ENCODE measurements at regions not wholly inside any gene's neighbourhood (a gene's known extent, or its start where the extent isn't known, plus 50 kb on each side); places are given as distances from the start of the nearest gene placed in this dataset.
"Not testable (repeated sequence)": the region's sequence is repeated elsewhere in the genome, so short reads cannot be mapped to it uniquely, and the experiment has no call there.

DNA sequence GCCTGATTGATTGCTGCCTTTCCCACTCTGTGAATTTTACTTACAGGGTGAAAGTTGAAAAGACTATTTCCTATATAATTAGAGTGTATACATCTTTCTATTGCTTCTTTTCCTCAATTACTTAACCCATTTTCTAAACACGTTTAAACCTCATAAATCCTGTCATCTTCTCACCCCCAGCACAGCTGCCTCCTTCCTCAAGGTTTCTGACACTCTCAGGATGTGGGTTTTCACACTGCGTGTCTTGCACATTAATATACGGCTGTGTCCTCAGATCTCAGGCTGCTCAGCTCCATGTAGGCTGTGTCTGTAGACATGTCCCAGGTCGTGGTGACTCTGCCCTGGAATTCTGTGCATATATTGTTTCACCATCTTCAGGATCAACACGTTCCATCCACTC is 97.6 kb upstream of the GOLGA6L6 start:
- H3K79me2 ChIP-seq (ENCODE audit: insufficient read depth, low read length); H3K9me3 ChIP-seq (replicated peaks in 1 of 2; ENCODE audit: control insufficient read depth in 1 of 2, insufficient read depth in 1 of 2, low read length in 2 of 2); H2AFZ ChIP-seq (ENCODE audit: insufficient read depth, low read depth, low read length, poor library complexity, severe bottlenecking); H3K4me1 Mint-ChIP-seq; DNase-seq; H3K27ac ChIP-seq (ENCODE audit: low read depth in 1 of 2, low read length in 2 of 2); H3K27me3 ChIP-seq (ENCODE audit: control insufficient read depth in 2 of 2, insufficient read depth in 2 of 2, low read length in 2 of 2); H3K4me3 Mint-ChIP-seq; H3K4me1 ChIP-seq (ENCODE audit: control insufficient read depth in 1 of 2, insufficient read depth in 2 of 2, low read length in 2 of 2); H3K36me3 Mint-ChIP-seq; H3K36me3 ChIP-seq (replicated peaks in 1 of 2; ENCODE audit: control insufficient read depth in 1 of 2, insufficient read depth in 2 of 2, low read length in 2 of 2); H3K27me3 Mint-ChIP-seq (ENCODE audit: low read depth in 3 of 3); H3K27ac Mint-ChIP-seq; intact Hi-C loops (cut with micrococcal nuclease); H4K20me1 ChIP-seq (ENCODE audit: insufficient read depth, low read length); H3K9me3 Mint-ChIP-seq; H3K9ac ChIP-seq (ENCODE audit: insufficient read depth, low read length, poor library complexity, severe bottlenecking); H3K4me3 ChIP-seq (replicated peaks in 1 of 3; ENCODE audit: low read depth in 2 of 3, low read length in 3 of 3); H3K4me2 ChIP-seq (replicated peaks; ENCODE audit: extremely low read depth, low read length, poor library complexity, severe bottlenecking): not testable (repeated sequence)
- no CpG with 5 or more reads among the region's 5 CpGs for WGBS (ENCODE audit: insufficient coverage)

GRCh38 chr15:20637499-20637898 is 95.9 kb upstream of the GOLGA6L6 start:
- H3K4me1 Mint-ChIP-seq; H3K27ac ChIP-seq (ENCODE audit: low read depth in 1 of 2, low read length in 2 of 2); H3K4me1 ChIP-seq (ENCODE audit: control insufficient read depth in 1 of 2, insufficient read depth in 2 of 2, low read length in 2 of 2); DNase-seq; H2AFZ ChIP-seq (ENCODE audit: insufficient read depth, low read depth, low read length, poor library complexity, severe bottlenecking); H3K27ac Mint-ChIP-seq; H3K4me3 ChIP-seq (replicated peaks in 1 of 3; ENCODE audit: low read depth in 2 of 3, low read length in 3 of 3); H4K20me1 ChIP-seq (ENCODE audit: insufficient read depth, low read length); H3K36me3 ChIP-seq (replicated peaks in 1 of 2; ENCODE audit: control insufficient read depth in 1 of 2, insufficient read depth in 2 of 2, low read length in 2 of 2); H3K36me3 Mint-ChIP-seq; intact Hi-C loops (cut with micrococcal nuclease); H3K27me3 Mint-ChIP-seq (ENCODE audit: low read depth in 3 of 3); H3K4me2 ChIP-seq (replicated peaks; ENCODE audit: extremely low read depth, low read length, poor library complexity, severe bottlenecking); H3K9ac ChIP-seq (ENCODE audit: insufficient read depth, low read length, poor library complexity, severe bottlenecking); H3K9me3 Mint-ChIP-seq; H3K27me3 ChIP-seq (ENCODE audit: control insufficient read depth in 2 of 2, insufficient read depth in 2 of 2, low read length in 2 of 2); H3K9me3 ChIP-seq (replicated peaks in 1 of 2; ENCODE audit: control insufficient read depth in 1 of 2, insufficient read depth in 1 of 2, low read length in 2 of 2); H3K4me3 Mint-ChIP-seq; H3K79me2 ChIP-seq (ENCODE audit: insufficient read depth, low read length): not testable (repeated sequence)
- WGBS (ENCODE audit: insufficient coverage) = no CpG with 5 or more reads among the region's 3 CpGs

DNA sequence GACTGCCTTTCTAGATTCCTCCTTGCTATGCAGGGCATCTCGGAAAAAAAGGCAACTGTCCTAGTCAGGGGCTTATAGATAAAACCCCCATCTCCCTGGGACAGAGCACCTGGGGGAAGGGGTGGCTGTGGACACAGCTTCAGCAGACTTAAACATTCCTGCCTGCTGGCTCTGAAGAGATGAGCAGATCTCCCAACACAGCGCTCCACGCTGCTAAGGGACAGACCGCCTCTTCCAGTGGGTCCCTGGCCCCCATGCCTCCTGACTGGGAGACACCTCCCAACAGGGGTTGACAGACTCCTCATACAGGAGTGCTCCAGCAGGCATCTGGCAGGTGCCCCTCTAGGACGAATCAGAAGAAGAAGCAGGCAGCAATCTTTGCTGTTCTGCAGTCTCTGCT is 87.9 kb upstream of the GOLGA6L6 start:
- H3K27me3 Mint-ChIP-seq (ENCODE audit: low read depth in 3 of 3); H3K9ac ChIP-seq (ENCODE audit: insufficient read depth, low read length, poor library complexity, severe bottlenecking); H3K36me3 ChIP-seq (replicated peaks in 1 of 2; ENCODE audit: control insufficient read depth in 1 of 2, insufficient read depth in 2 of 2, low read length in 2 of 2); DNase-seq; H3K9me3 ChIP-seq (replicated peaks in 1 of 2; ENCODE audit: control insufficient read depth in 1 of 2, insufficient read depth in 1 of 2, low read length in 2 of 2); H3K4me1 ChIP-seq (ENCODE audit: control insufficient read depth in 1 of 2, insufficient read depth in 2 of 2, low read length in 2 of 2); H3K27me3 ChIP-seq (ENCODE audit: control insufficient read depth in 2 of 2, insufficient read depth in 2 of 2, low read length in 2 of 2); H3K4me3 ChIP-seq (replicated peaks in 1 of 3; ENCODE audit: low read depth in 2 of 3, low read length in 3 of 3); H4K20me1 ChIP-seq (ENCODE audit: insufficient read depth, low read length); H3K4me2 ChIP-seq (replicated peaks; ENCODE audit: extremely low read depth, low read length, poor library complexity, severe bottlenecking); H3K27ac ChIP-seq (ENCODE audit: low read depth in 1 of 2, low read length in 2 of 2); intact Hi-C loops (cut with micrococcal nuclease); H3K4me3 Mint-ChIP-seq; H3K79me2 ChIP-seq (ENCODE audit: insufficient read depth, low read length); H3K4me1 Mint-ChIP-seq; H3K27ac Mint-ChIP-seq; H3K9me3 Mint-ChIP-seq; H3K36me3 Mint-ChIP-seq; H2AFZ ChIP-seq (ENCODE audit: insufficient read depth, low read depth, low read length, poor library complexity, severe bottlenecking): not testable (repeated sequence)
- 100% methylated on average over 2 of the region's 5 CpGs for WGBS (ENCODE audit: insufficient coverage)

GRCh38 chr15:20628538-20628937 is 86.9 kb upstream of the GOLGA6L6 start:
- H3K36me3 ChIP-seq (replicated peaks in 1 of 2; ENCODE audit: control insufficient read depth in 1 of 2, insufficient read depth in 2 of 2, low read length in 2 of 2); H3K79me2 ChIP-seq (ENCODE audit: insufficient read depth, low read length); H3K9me3 ChIP-seq (replicated peaks in 1 of 2; ENCODE audit: control insufficient read depth in 1 of 2, insufficient read depth in 1 of 2, low read length in 2 of 2); H4K20me1 ChIP-seq (ENCODE audit: insufficient read depth, low read length); H3K36me3 Mint-ChIP-seq; H3K4me2 ChIP-seq (replicated peaks; ENCODE audit: extremely low read depth, low read length, poor library complexity, severe bottlenecking); DNase-seq; H2AFZ ChIP-seq (ENCODE audit: insufficient read depth, low read depth, low read length, poor library complexity, severe bottlenecking); H3K4me3 Mint-ChIP-seq; H3K4me1 ChIP-seq (ENCODE audit: control insufficient read depth in 1 of 2, insufficient read depth in 2 of 2, low read length in 2 of 2); H3K4me1 Mint-ChIP-seq; intact Hi-C loops (cut with micrococcal nuclease); H3K27me3 Mint-ChIP-seq (ENCODE audit: low read depth in 3 of 3); H3K27me3 ChIP-seq (ENCODE audit: control insufficient read depth in 2 of 2, insufficient read depth in 2 of 2, low read length in 2 of 2); H3K4me3 ChIP-seq (replicated peaks in 1 of 3; ENCODE audit: low read depth in 2 of 3, low read length in 3 of 3); H3K9me3 Mint-ChIP-seq; H3K9ac ChIP-seq (ENCODE audit: insufficient read depth, low read length, poor library complexity, severe bottlenecking); H3K27ac ChIP-seq (ENCODE audit: low read depth in 1 of 2, low read length in 2 of 2); H3K27ac Mint-ChIP-seq: not testable (repeated sequence)
- WGBS (ENCODE audit: insufficient coverage) = no CpG with 5 or more reads among the region's 30 CpGs

DNA sequence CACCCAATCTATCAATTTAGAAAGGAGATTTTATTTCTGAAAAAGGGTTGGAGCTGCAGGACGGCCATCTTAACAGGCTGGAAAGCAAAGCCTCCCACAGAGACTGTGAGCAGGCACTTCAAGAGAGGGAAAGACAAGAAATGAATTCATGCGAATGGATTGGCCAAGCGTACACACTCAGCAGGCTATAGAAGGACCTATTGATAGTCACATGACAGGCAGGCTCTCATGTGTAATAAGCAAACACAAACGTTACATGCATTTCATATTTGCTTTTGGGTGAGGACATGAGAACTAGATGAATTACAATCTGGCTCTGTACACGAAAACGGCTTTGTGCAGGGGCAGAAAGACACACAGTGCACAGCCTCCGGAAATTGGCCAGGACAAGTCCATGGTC is 83.9 kb upstream of the GOLGA6L6 start:
- H3K4me1 Mint-ChIP-seq; intact Hi-C loops (cut with micrococcal nuclease): not testable (repeated sequence)
- no CpG with 5 or more reads among the region's 7 CpGs for WGBS (ENCODE audit: insufficient coverage)

More for the DNA sequence above, 83.9 kb upstream of the GOLGA6L6 start:
- H3K9me3 ChIP-seq (replicated peaks in 1 of 2; ENCODE audit: control insufficient read depth in 1 of 2, insufficient read depth in 1 of 2, low read length in 2 of 2); H3K4me2 ChIP-seq (replicated peaks; ENCODE audit: extremely low read depth, low read length, poor library complexity, severe bottlenecking); H3K9ac ChIP-seq (ENCODE audit: insufficient read depth, low read length, poor library complexity, severe bottlenecking); H3K36me3 ChIP-seq (replicated peaks in 1 of 2; ENCODE audit: control insufficient read depth in 1 of 2, insufficient read depth in 2 of 2, low read length in 2 of 2); H3K27ac Mint-ChIP-seq; H3K4me3 Mint-ChIP-seq; H3K27me3 Mint-ChIP-seq (ENCODE audit: low read depth in 3 of 3); H3K36me3 Mint-ChIP-seq; H3K9me3 Mint-ChIP-seq; H3K27me3 ChIP-seq (ENCODE audit: control insufficient read depth in 2 of 2, insufficient read depth in 2 of 2, low read length in 2 of 2); H2AFZ ChIP-seq (ENCODE audit: insufficient read depth, low read depth, low read length, poor library complexity, severe bottlenecking); H3K79me2 ChIP-seq (ENCODE audit: insufficient read depth, low read length); H3K4me3 ChIP-seq (replicated peaks in 1 of 3; ENCODE audit: low read depth in 2 of 3, low read length in 3 of 3); H3K4me1 ChIP-seq (ENCODE audit: control insufficient read depth in 1 of 2, insufficient read depth in 2 of 2, low read length in 2 of 2); DNase-seq; H4K20me1 ChIP-seq (ENCODE audit: insufficient read depth, low read length); H3K27ac ChIP-seq (ENCODE audit: low read depth in 1 of 2, low read length in 2 of 2): not testable (repeated sequence)
